Common myeloid progenitor, CD34-positive (primary cell): ENCODE measurements at regions not wholly inside any gene's neighbourhood (a gene's known extent, or its start where the extent isn't known, plus 50 kb on each side); places are given as distances from the start of the nearest gene placed in this dataset.

ENCODE experiments used
- CTCF ChIA-PET: fragments of 350-600 bp; sonication (Branson Sonifier 250); formaldehyde crosslinking; loops from one replicate; lab custom pipeline; 2021; ENCODE audit warnings: antibody characterized with exemption; lab: Charles Lee
- POLR2A ChIA-PET: fragments of 350-600 bp; sonication (Branson Sonifier 250); formaldehyde crosslinking; loops from one replicate; lab custom pipeline; 2021; ENCODE audit warnings: antibody characterized with exemption; lab: Charles Lee
- DNase-seq, 3 donors: peaks; one replicate each; pipeline versions ENCODE4 v3.0.0 to v3.0.0-alpha.2; 2013
- H3K27ac ChIP-seq, 2 experiments: 1 replicate in 1 of 2; 2 replicates in 1 of 2; pipeline ENCODE4 v1.7.0; 2013; ENCODE audit warnings: inconsistent platforms in 2 of 2, low read length in 2 of 2, mild to moderate bottlenecking in 2 of 2, low read depth in 1 of 2, moderate library complexity in 1 of 2; ENCODE audit not compliant: severe bottlenecking in 2 of 2, insufficient read depth in 1 of 2, poor library complexity in 1 of 2
- H3K27me3 ChIP-seq, 5 experiments: replicated peaks in 2 of 5; 1 replicate in 3 of 5; 2 replicates in 2 of 5; pipeline versions ENCODE4 v1.6.1 to v1.7.0; 2013; ENCODE audit warnings: low read length in 4 of 5, mild to moderate bottlenecking in 2 of 5, moderate library complexity in 2 of 5, inconsistent platforms in 1 of 5; ENCODE audit not compliant: insufficient read depth in 5 of 5, control insufficient read depth in 4 of 5
- H3K36me3 ChIP-seq, 4 experiments: 1 replicate in 2 of 4; 2 replicates in 2 of 4; pipeline versions ENCODE4 v1.6.1 to v1.7.0; 2013; ENCODE audit warnings: low read length in 3 of 4, control low read depth in 1 of 4, mild to moderate bottlenecking in 1 of 4; ENCODE audit not compliant: control insufficient read depth in 4 of 4, insufficient read depth in 4 of 4
- H3K4me1 ChIP-seq, 4 experiments: 1 replicate in 3 of 4; 2 replicates in 1 of 4; pipeline versions ENCODE4 v1.6.1 to v1.7.1; 2013; ENCODE audit warnings: low read length in 3 of 4, mild to moderate bottlenecking in 3 of 4, control low read depth in 1 of 4, inconsistent platforms in 1 of 4, moderate library complexity in 1 of 4; ENCODE audit not compliant: control insufficient read depth in 4 of 4, insufficient read depth in 4 of 4; ENCODE audit errors: control extremely low read depth in 1 of 4
- H3K4me3 ChIP-seq, 7 experiments: 1 replicate in 4 of 7; 2 replicates in 3 of 7; pipeline versions ENCODE4 v1.5.1 to v1.7.0; 2013; ENCODE audit warnings: mild to moderate bottlenecking in 7 of 7, low read length in 6 of 7, moderate library complexity in 6 of 7, inconsistent platforms in 2 of 7, low read depth in 2 of 7, control low read depth in 1 of 7; ENCODE audit not compliant: insufficient read depth in 4 of 7, control insufficient read depth in 1 of 7; ENCODE audit errors: extremely low read depth in 1 of 7
- H3K9me3 ChIP-seq, 5 experiments: 1 replicate in 4 of 5; 2 replicates in 1 of 5; pipeline versions ENCODE4 v1.6.1 to v1.7.1; 2013; ENCODE audit warnings: low read length in 4 of 5, mild to moderate bottlenecking in 2 of 5, inconsistent platforms in 1 of 5, low read depth in 1 of 5, moderate library complexity in 1 of 5; ENCODE audit not compliant: control insufficient read depth in 4 of 5, insufficient read depth in 2 of 5; ENCODE audit errors: control extremely low read depth in 1 of 5
- WGBS: methylation state at CpG from one replicate; pipeline ENCODE4 v1.1.5; 2013; ENCODE audit not compliant: insufficient coverage; 5-methylcytosine and 5-hydroxymethylcytosine counted together

GRCh38 chr17:34098699-34099098, 156.4 kb upstream of the CCL2 start:
- Histone ChIP-seq H3K27ac (no peak overlapping the region), H3K4me3 (no peak overlapping the region), H3K9me3 (no peaks in the 10 kb centered on the region), H3K36me3 (no peaks in the 10 kb centered on the region), H3K4me1 (no peaks in the 10 kb centered on the region), H3K27me3 (peaks cover 0 to 2% (median 0%) of the 10 kb centered on the region in 5 experiments)
- POLR2A ChIA-PET = no interaction called here
- CTCF ChIA-PET = no interaction called here
- no peak for DNase-seq
- WGBS = 85% methylated on average over 5 of the region's 5 CpGs

- no peak for DNase-seq
- H3K36me3 ChIP-seq = no peaks in the 10 kb centered on the region
- WGBS = 94% methylated on average over 5 of the region's 8 CpGs
- H3K4me3 ChIP-seq = no peak overlapping the region
- CTCF ChIA-PET = no interaction called here
- H3K4me1 ChIP-seq = no peaks in the 10 kb centered on the region
- POLR2A ChIA-PET = no interaction called here
- no peaks in the 10 kb centered on the region for H3K9me3 ChIP-seq
- H3K27ac ChIP-seq = no peak overlapping the region
- peaks cover 0 to 2% (median 0%) of the 10 kb centered on the region in 5 experiments for H3K27me3 ChIP-seq
Measured at GRCh38 chr17:34099859-34100515, 155.1 kb upstream of the CCL2 start.

DNA sequence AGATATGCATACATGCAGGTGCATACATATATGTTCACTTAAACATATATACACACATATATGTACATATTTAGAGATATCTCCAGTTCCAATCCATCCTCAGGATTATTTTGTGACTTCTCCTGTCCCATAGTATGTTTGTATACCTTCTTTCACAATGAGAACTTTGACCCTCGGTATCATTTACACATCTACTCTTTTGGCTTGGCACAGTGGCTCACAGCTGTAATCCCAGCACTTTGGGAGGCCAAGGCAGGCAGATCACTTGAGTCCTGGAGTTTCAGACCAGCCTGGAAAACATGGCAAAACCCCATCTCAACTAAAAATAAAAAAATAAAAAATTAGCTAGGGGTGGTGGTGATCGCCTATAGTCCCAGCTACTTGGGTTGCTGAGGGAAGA, 148.1 kb upstream of the CCL2 start:
- DNase-seq = no peak
- H3K27me3 ChIP-seq = peaks cover 0 to 12% (median 0%) of the 10 kb centered on the region in 5 experiments
- ChIA-PET POLR2A (no interaction called here), CTCF (no interaction called here)
- H3K4me3 ChIP-seq = no peak overlapping the region
- no peaks in the 10 kb centered on the region for H3K9me3 ChIP-seq
- 100% methylated on average over 1 of the region's 2 CpGs for WGBS
- no peaks in the 10 kb centered on the region for H3K4me1 ChIP-seq
- H3K36me3 ChIP-seq = no peaks in the 10 kb centered on the region
- H3K27ac ChIP-seq = no peak overlapping the region

- POLR2A ChIA-PET = no interaction called here
- no peaks in the 10 kb centered on the region for H3K36me3 ChIP-seq
- CTCF ChIA-PET = no interaction called here
- peaks cover 0 to 12% (median 0%) of the 10 kb centered on the region in 5 experiments for H3K27me3 ChIP-seq
- DNase-seq = no peak
- H3K4me3 ChIP-seq = no peak overlapping the region
- H3K27ac ChIP-seq = no peak overlapping the region
- no peaks in the 10 kb centered on the region for H3K9me3 ChIP-seq
- WGBS = 78% methylated on average over 6 of the region's 6 CpGs
- no peaks in the 10 kb centered on the region for H3K4me1 ChIP-seq
Measured at GRCh38 chr17:34110315-34110714, 144.8 kb upstream of the CCL2 start.

DNA sequence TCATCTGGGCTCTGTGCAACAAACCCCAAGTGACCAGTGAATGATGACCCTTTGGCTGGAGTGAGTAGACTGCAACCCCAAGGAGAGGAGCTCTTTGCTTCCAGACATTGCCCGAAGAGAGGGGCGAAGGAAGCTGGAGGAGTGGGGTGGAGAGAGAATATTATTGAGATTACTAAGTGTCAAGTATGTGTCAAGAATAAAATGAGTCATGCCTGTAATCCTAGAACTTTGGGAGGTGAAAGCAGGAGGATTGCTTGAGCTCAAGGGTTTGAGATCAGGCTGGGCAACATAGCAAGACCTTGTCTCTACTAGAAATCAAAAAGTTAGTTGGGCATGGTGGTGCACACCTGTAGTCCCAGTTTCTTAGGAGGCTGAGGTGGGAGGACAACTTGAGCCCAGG, 142.0 kb upstream of the CCL2 start:
- POLR2A ChIA-PET = no interaction called here

DNA sequence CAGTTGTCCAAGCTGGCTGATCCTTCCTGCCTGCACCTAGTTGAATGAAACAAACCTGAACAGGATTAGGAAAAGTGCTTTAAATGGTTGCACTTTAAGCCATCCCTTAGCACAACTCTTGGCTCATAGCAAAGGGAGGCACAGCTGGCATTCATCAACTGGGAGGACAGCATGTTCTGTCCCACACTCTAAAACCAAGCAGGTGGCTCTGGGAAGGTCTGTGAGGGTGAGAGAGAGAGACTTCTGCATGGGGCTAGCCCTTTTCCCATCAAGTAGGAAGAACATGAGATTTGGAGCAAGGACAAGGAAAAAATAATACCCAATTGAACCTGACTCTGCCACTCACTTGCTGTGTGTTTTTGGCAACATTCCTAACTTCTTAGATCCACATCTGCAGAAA, 140.9 kb upstream of the CCL2 start:
- no peaks in the 10 kb centered on the region for H3K36me3 ChIP-seq
- no peaks in the 10 kb centered on the region for H3K4me1 ChIP-seq
- H3K27me3 ChIP-seq = peaks cover 0 to 9% (median 0%) of the 10 kb centered on the region in 5 experiments
- CTCF ChIA-PET = interaction anchor here (1.0 kb wide), 1 partner anchor 8 kb away, joined by 3 read pairs; no protein-coding TSS in a partner anchor
- H3K9me3 ChIP-seq = no peaks in the 10 kb centered on the region
- no peak for DNase-seq
- POLR2A ChIA-PET = no interaction called here
- H3K4me3 ChIP-seq = no peak overlapping the region
- H3K27ac ChIP-seq = no peak overlapping the region

More for the DNA sequence above, 142.0 kb upstream of the CCL2 start:
- no peak for DNase-seq
- H3K4me1 ChIP-seq = no peaks in the 10 kb centered on the region
- no peaks in the 10 kb centered on the region for H3K36me3 ChIP-seq
- WGBS = 100% methylated on average over 2 of the region's 2 CpGs
- H3K27ac ChIP-seq = no peak overlapping the region
- CTCF ChIA-PET = interaction anchor here (0.7 to 1.0 kb wide), 2 partner anchors 9 to 184 kb away, joined by 3 read pairs; no protein-coding TSS in a partner anchor
- H3K9me3 ChIP-seq = no peaks in the 10 kb centered on the region
- no peak overlapping the region for H3K4me3 ChIP-seq
- peaks cover 0 to 9% (median 0%) of the 10 kb centered on the region in 5 experiments for H3K27me3 ChIP-seq

- Histone ChIP-seq H3K27me3 (peaks cover 0 to 13% (median 0%) of the 10 kb centered on the region in 5 experiments), H3K9me3 (no peaks in the 10 kb centered on the region), H3K4me3 (no peak overlapping the region), H3K36me3 (no peaks in the 10 kb centered on the region), H3K4me1 (no peaks in the 10 kb centered on the region), H3K27ac (no peak overlapping the region)
- CTCF ChIA-PET = no interaction called here
- DNase-seq = no peak
- POLR2A ChIA-PET = no interaction called here
Measured at GRCh38 chr17:34116306-34116705, 138.8 kb upstream of the CCL2 start.
